IPS-15b (cell line): ENCODE measurements at regions not wholly inside any gene's neighbourhood (a gene's known extent, or its start where the extent isn't known, plus 50 kb on each side); places are given as distances from the start of the nearest gene placed in this dataset.

Source experiments
- H3K27me3 ChIP-seq: one replicate; pipeline ENCODE4 v1.6.1; 2013; ENCODE audit warnings: low read length; ENCODE audit not compliant: control insufficient read depth, insufficient read depth
- H3K36me3 ChIP-seq: one replicate; pipeline ENCODE4 v1.6.1; 2013; ENCODE audit warnings: low read length; ENCODE audit not compliant: control insufficient read depth, insufficient read depth
- H3K4me1 ChIP-seq: one replicate; pipeline ENCODE4 v1.6.1; 2013; ENCODE audit warnings: mild to moderate bottlenecking, low read length; ENCODE audit not compliant: control insufficient read depth, insufficient read depth
- H3K4me3 ChIP-seq: one replicate; pipeline ENCODE4 v1.5.1; 2013; ENCODE audit warnings: low read depth, low read length
- H3K9ac ChIP-seq: one replicate; pipeline ENCODE4 v1.6.1; 2013; ENCODE audit warnings: low read depth, mild to moderate bottlenecking, low read length
- H3K9me3 ChIP-seq: one replicate; pipeline ENCODE4 v1.6.1; 2013; ENCODE audit warnings: mild to moderate bottlenecking, low read length; ENCODE audit not compliant: control insufficient read depth, insufficient read depth

DNA sequence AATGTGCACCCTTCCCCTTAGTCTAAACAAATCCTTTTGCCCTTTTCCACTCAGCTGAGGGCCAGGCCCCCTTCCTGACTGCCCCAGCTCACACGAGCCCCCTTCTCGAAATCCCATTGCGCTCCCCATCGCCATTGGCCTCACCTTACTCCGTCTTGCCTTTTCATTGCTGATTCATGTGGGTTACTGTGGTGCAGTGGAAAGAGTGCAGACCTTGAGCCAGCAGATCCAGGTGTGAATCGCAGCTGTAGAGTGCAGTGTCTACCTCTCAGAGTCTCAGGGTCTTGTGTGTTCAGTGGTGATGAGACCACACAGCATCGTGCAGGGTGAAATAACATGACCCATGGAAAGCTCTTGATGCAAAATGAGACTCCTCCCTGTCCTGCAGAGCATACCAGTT is 132.4 kb upstream of the APCDD1 start:
- Histone ChIP-seq H3K4me3 (no peak overlapping the region), H3K9ac (no peak overlapping the region), H3K36me3 (peaks cover 1% of the 10 kb centered on the region), H3K27me3 (no peaks in the 10 kb centered on the region), H3K4me1 (peaks cover 9% of the 10 kb centered on the region), H3K9me3 (no peaks in the 10 kb centered on the region)

DNA sequence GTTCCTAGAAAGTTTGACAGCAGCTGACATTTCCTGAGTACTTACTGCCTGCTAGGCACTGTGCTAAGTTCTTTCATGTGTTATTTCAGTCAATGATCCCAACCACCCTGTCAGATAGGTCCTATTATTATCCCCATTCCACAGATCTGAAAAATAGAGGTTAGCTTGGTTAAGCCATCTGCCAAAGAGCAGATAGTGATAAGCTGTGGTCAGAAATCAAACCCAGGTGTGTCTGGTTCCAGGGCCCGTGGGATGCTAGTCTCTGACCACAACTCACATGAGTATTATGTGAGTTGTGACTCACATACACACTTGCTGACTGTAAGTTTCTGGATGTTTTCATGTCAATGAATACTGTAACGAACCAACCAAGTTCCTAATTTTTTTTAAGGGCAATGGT is 132.0 kb upstream of the APCDD1 start:
- H3K4me1 ChIP-seq = peaks cover 9% of the 10 kb centered on the region
- H3K36me3 ChIP-seq = no peaks in the 10 kb centered on the region
- no peak overlapping the region for H3K4me3 ChIP-seq
- H3K27me3 ChIP-seq = no peaks in the 10 kb centered on the region
- no peaks in the 10 kb centered on the region for H3K9me3 ChIP-seq
- no peak overlapping the region for H3K9ac ChIP-seq

DNA sequence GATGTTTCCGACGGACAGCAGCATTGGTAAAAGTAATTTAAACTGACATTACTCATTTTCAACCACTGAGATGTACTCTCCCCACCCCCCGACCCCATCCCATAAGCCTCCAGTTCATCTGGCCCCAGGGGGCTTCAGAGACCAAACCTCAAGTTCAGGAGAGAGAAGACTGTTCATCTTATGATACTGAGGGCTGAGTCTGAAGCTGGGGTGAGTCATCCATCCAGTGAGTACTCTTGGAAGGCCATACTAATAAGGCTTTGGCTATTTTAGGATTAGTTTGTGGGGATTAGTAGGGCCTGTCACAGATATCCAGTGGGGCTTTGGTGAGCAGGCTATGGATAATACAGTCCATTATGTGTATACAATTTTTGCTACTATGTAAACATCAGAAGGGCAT is 125.3 kb upstream of the APCDD1 start:
- Histone ChIP-seq H3K4me3 (no peak overlapping the region), H3K4me1 (no peaks in the 10 kb centered on the region), H3K36me3 (no peaks in the 10 kb centered on the region), H3K9ac (no peak overlapping the region), H3K9me3 (no peaks in the 10 kb centered on the region), H3K27me3 (no peaks in the 10 kb centered on the region)

DNA sequence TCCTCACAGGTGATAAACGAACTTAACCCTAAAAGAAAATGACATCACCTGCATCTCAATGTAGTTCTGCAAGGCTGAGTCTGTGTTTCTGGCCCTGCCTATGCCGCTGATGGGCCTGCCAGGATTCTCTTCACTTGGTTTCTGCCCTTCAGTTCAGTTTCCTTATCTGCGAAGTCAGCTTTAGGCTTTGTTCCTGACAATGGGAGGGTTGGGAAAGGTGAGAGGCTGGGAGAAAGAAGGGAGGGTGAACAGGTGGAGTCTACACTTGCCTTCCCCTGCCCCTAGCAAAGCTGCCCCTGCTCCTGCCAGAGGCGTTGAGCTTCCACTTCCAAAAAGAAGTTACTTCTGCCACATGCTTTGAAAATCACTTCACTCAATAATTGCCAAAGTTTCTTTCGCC is 124.0 kb upstream of the APCDD1 start:
- no peaks in the 10 kb centered on the region for H3K27me3 ChIP-seq

DNA sequence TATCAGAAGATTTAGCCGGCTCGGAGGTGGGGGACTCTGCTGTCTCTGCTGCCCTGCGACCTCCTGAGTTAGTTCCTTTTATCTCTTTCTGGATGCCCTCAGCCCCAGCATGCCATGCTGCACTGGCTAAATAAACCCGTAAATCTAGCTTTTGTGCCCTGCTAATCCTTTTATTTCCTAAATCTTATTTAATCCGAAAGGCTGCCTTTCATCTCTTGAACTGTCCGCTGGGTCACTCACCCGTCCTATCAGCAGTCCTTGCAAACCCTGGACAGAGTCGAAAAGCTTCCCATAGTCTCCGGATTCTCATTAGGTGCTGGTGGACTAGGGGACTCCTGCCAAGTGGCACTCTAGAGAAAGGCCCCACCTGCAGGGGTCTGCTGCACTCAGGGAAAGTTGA is 122.0 kb upstream of the APCDD1 start:
- no peaks in the 10 kb centered on the region for H3K4me1 ChIP-seq
- H3K27me3 ChIP-seq = no peaks in the 10 kb centered on the region
- no peaks in the 10 kb centered on the region for H3K36me3 ChIP-seq
- no peaks in the 10 kb centered on the region for H3K9me3 ChIP-seq
- no peak overlapping the region for H3K4me3 ChIP-seq
- no peak overlapping the region for H3K9ac ChIP-seq

More for the DNA sequence above, 124.0 kb upstream of the APCDD1 start:
- Histone ChIP-seq H3K36me3 (no peaks in the 10 kb centered on the region), H3K9ac (no peak overlapping the region), H3K9me3 (no peaks in the 10 kb centered on the region), H3K4me3 (no peak overlapping the region), H3K4me1 (no peaks in the 10 kb centered on the region)

DNA sequence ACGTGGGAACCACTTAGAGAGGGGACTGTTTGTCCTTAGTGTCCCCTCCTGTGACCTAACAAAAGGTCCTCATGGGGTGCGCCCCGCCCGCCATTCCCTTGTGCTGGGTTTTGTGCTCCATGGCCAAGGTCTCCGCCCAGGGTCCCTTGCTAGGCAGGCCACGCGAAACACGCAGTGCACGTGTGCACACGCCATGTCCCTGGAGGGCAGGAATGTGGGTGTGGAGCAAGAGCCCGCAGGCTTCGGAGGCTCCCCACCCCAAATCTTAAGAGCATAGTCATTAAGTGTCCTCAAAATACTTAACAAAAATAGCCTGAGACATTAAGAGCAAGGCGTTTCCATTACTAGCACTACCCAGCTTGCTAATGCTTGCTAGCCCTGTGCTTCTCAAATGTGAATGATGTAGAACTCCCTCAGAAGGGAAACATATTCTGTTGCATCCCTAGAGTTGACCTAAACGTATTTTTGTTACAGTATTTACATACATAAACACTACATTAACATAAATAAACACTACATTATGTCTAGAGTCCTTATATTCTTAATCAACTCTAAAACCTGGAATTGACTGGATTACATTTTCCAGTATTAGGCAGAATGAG is 117.6 kb upstream of the APCDD1 start:
- no peak overlapping the region for H3K4me3 ChIP-seq
- H3K9ac ChIP-seq = no peak overlapping the region
- H3K27me3 ChIP-seq = no peaks in the 10 kb centered on the region
- H3K36me3 ChIP-seq = no peaks in the 10 kb centered on the region
- H3K9me3 ChIP-seq = no peaks in the 10 kb centered on the region
- H3K4me1 ChIP-seq = no peaks in the 10 kb centered on the region

DNA sequence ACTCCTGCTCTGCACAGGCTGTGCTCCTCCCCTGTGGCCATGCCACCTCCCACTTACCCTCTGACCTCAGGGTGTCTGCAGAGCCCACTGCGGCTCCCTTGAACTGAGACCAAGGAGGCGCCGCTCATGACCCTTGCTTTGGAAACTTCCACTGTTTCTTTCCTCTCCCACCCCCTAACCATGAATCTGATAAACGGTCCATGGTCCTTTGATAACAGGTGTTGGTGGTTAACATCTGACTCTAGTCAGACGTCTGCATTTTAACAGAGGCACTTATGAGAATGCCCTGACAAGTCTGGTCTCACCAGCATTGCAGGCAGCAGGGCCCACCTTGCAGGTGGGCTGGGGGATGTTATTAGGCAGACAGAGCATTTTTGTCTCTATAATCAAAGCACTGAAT is 113.6 kb upstream of the APCDD1 start:
- no peak overlapping the region for H3K4me3 ChIP-seq

DNA sequence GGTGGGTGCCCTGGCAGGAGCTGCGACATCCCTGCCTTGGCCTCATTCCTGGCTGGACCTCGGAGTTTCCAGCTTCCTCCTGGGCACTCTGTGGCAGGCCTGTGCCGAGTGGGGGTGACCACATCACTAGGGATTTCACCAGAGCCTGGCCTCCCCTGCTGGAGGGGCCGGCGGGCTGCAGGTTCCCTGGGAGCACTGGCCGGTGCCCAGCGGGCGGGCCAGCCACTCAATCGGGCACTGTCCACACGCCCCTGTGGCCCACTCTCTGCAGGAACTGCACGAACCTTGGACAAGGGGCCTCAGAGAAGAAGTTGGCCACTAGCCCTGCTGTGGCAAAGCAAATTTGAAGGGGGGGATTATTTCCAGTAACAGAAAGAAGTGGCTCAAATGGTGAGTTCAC is 110.7 kb upstream of the APCDD1 start:
- no peaks in the 10 kb centered on the region for H3K36me3 ChIP-seq
- no peaks in the 10 kb centered on the region for H3K9me3 ChIP-seq
- H3K4me1 ChIP-seq = no peaks in the 10 kb centered on the region
- H3K9ac ChIP-seq = no peak overlapping the region
- no peak overlapping the region for H3K4me3 ChIP-seq
- no peaks in the 10 kb centered on the region for H3K27me3 ChIP-seq

More for the DNA sequence above, 113.6 kb upstream of the APCDD1 start:
- Histone ChIP-seq H3K4me1 (no peaks in the 10 kb centered on the region), H3K36me3 (no peaks in the 10 kb centered on the region), H3K9ac (no peak overlapping the region), H3K9me3 (no peaks in the 10 kb centered on the region), H3K27me3 (no peaks in the 10 kb centered on the region)

DNA sequence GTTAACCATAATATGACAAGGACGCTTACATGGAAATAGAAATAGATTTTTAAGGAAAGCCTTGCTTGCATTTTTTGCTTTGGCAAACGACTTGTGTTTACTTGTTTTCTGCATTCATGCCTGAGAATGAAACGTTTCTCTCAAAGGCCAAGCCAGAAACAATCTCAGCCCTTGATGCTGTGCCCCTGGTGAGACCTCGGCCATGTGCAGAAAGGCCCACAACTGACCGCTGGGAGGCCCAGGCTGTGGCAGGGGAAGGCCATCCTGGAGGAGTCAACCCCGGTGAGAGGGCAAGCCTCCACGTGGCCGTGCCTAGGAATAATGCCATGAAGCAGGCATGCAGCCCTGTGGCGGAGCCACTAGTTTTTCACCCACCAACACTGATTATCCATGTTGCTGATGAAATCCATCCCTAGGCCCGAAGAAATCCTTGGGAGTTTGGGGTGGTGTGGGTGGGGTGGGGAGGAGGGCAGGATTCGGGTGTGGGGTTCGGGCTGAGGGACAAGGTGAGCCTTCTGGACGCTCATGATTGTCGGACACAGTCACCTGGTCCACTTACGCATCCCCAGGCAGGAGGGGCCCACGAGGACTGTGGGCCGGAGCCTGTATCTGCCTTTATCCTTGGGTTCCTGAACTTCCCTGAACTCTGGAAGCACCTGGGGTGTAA is 107.6 kb upstream of the APCDD1 start:
- H3K9ac ChIP-seq = no peak overlapping the region
- no peaks in the 10 kb centered on the region for H3K4me1 ChIP-seq
- H3K9me3 ChIP-seq = no peaks in the 10 kb centered on the region
- no peaks in the 10 kb centered on the region for H3K27me3 ChIP-seq
- H3K4me3 ChIP-seq = no peak overlapping the region
- no peaks in the 10 kb centered on the region for H3K36me3 ChIP-seq

DNA sequence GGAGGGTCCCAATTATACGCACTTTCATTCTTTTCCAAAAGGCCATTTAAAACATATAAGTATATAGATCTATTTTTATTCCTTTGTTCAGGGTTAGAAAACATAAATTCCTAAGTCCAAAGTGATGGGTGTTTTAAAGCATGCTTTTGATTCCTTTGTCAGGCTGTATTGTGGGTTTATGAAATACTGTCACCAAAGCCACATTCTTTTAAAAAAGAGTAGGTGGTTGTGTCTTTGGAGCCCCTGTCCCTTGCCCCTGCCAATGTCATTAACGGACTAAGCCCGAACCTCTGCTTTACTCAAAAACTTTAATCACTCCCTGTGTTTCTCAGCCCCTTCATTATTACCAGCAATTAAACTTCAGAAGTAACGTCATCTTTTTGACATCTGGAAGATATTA is 104.9 kb upstream of the APCDD1 start:
- Histone ChIP-seq H3K9ac (no peak overlapping the region), H3K4me3 (no peak overlapping the region), H3K4me1 (no peaks in the 10 kb centered on the region), H3K9me3 (no peaks in the 10 kb centered on the region), H3K36me3 (no peaks in the 10 kb centered on the region), H3K27me3 (no peaks in the 10 kb centered on the region)

DNA sequence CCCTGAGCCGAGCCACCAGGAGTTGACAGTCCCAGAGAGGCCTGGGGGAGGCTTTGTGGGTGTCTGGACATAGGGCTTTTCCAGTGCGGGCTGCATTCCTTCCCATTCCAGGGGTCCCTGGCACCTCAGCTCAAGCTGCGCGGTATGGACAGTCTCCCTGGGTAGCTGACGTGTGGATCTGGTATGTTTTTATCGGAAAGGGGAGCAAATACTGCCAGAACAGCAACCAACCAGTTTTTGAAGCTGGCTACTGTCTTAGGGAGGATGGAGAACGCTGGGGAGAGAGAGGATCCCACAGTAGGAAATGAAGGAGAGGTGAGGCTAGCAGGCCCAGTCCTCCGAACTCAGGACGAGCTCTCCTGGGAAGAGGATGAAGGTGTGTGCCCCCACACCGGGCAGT is 103.8 kb upstream of the APCDD1 start:
- no peak overlapping the region for H3K4me3 ChIP-seq
- no peaks in the 10 kb centered on the region for H3K9me3 ChIP-seq
- no peaks in the 10 kb centered on the region for H3K27me3 ChIP-seq
- no peak overlapping the region for H3K9ac ChIP-seq
- H3K36me3 ChIP-seq = no peaks in the 10 kb centered on the region
- no peaks in the 10 kb centered on the region for H3K4me1 ChIP-seq

DNA sequence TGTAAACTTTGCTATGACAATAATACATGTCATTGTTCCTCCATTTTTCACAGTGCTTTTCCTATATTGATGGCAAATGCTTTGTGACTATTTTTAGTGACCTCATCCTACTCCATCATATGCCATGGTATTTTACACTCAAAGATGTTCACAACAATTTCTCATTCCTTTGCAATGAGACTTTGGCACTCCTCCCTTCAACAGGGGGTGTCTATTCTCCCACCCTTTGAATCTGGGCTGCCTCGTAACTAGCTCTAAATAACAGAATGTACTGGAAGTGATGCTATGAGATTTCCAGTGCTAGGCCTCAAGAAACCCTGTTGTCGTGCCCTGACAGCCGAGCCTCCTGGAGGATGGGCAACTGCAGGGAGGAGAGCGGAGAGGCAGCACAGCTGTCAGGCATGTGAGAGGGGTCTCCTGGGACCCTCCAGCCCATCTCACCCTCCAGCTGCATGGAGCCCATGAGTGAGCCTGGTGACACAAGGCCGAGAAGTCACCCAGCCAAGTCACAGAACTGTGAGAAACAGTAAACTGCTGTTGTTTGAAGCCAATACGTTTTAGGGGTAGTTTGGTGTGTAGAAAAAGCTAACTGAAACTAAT is 103.1 kb upstream of the APCDD1 start:
- Histone ChIP-seq H3K9me3 (no peaks in the 10 kb centered on the region), H3K4me1 (no peaks in the 10 kb centered on the region), H3K27me3 (no peaks in the 10 kb centered on the region), H3K4me3 (no peak overlapping the region), H3K9ac (no peak overlapping the region), H3K36me3 (no peaks in the 10 kb centered on the region)
